IPS-18c (cell line): ENCODE measurements at regions not wholly inside any gene's neighbourhood (a gene's known extent, or its start where the extent isn't known, plus 50 kb on each side); places are given as distances from the start of the nearest gene placed in this dataset.

Source experiments
- H3K4me3 ChIP-seq: 2 replicates; pipeline ENCODE4 v1.7.0; 2013; ENCODE audit warnings: low read depth, mild to moderate bottlenecking, low read length, moderate library complexity; ENCODE audit not compliant: insufficient read depth
- H3K9me3 ChIP-seq: one replicate; pipeline ENCODE4 v1.6.1; 2013; ENCODE audit warnings: mild to moderate bottlenecking, low read length, moderate library complexity; ENCODE audit not compliant: control insufficient read depth, insufficient read depth

DNA sequence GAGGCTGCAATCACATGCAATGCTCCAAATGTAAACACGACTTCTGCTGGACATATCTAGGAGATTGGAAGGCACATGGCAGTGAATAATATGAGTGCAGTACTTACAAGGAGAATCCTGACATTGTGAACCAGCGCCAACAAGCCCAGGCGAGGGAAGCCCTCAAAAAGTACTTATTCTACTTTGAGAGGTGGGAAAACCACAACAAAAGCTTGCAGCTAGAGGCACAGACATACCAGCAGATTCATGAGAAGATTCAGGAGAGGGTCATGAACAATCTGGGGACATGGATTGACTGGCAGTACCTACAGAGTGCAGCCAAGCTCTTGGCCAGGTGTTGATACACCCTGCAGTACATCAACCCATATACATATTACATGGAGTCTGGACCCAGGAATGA is 475.7 kb upstream of the CDH2 start:
- Histone ChIP-seq H3K4me3 (no peak overlapping the region), H3K9me3 (no peaks in the 10 kb centered on the region)

GRCh38 chr18:28651298-28651697 is 474.4 kb upstream of the CDH2 start:
- Histone ChIP-seq H3K4me3 (no peak overlapping the region), H3K9me3 (no peaks in the 10 kb centered on the region)

DNA sequence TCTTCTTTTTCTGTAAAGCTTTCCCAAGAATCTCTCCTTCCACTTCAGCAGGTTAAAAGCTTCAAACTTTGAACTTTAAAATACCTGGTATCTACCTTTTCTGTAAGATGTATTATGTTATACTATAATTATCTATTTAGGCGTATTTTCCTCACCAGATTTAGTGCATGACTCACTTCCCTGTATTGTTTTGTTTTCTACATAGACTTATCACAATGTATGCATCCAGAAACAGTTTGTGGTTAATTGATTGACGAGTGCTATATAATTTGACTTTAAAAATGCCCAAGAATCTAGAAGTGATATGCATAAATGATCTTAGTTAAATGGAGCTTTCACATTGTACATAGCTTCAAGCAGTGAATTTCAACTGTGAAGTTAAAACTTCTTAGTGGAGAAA is 473.9 kb upstream of the CDH2 start:
- no peaks in the 10 kb centered on the region for H3K9me3 ChIP-seq
- no peak overlapping the region for H3K4me3 ChIP-seq

DNA sequence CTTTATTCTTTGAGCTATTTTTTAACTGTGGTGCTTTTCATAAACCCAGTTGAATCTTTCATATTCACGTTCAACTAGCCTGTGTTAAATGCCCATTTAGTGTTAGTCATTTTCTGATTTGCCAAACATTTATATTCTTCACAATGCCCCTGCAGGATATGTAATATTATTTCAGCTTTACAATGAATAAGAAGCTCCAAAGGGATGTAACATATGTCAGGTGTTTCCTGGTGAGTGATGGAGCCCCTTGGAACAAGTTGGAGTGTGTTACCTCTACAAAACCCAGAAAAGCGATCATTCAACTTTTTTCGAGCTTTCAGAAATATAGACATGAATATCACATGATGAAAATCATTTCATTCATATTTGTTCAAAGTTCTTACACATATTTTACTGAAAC is 471.0 kb upstream of the CDH2 start:
- Histone ChIP-seq H3K9me3 (no peaks in the 10 kb centered on the region), H3K4me3 (no peak overlapping the region)

- no peaks in the 10 kb centered on the region for H3K9me3 ChIP-seq
- H3K4me3 ChIP-seq: no peak overlapping the region
These were observed 461.0 kb upstream of the CDH2 start for GRCh38 chr18:28637897-28638296.

DNA sequence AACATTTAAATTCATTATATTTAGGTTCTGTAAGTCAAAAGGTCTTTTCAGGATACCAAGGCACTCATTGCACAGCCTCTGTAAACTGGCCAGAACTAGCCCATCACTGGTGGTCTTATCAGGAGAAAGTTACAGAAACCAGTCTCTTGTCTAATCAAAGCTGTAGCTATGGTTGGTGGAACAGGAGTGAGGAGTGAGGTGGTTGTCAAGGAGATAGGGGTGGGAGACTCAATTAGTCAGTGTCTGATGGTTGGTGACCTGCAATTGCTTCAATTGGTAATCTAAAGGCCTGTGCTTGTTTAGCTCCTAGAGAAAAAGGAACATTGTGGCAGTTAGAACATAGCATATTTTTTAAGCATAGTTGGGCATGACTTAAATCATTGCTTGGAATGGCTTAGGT is 458.6 kb upstream of the CDH2 start:
- no peaks in the 10 kb centered on the region for H3K9me3 ChIP-seq

GRCh38 chr18:28626756-28627155 is 449.8 kb upstream of the CDH2 start:
- Histone ChIP-seq H3K4me3 (no peak overlapping the region), H3K9me3 (no peaks in the 10 kb centered on the region)

More for the DNA sequence above, 458.6 kb upstream of the CDH2 start:
- H3K4me3 ChIP-seq: no peak overlapping the region

- no peaks in the 10 kb centered on the region for H3K9me3 ChIP-seq
These were observed 431.1 kb upstream of the CDH2 start for GRCh38 chr18:28607991-28608390.

GRCh38 chr18:28606686-28607085 is 429.8 kb upstream of the CDH2 start:
- Histone ChIP-seq H3K9me3 (no peaks in the 10 kb centered on the region), H3K4me3 (no peak overlapping the region)

More at GRCh38 chr18:28607991-28608390, 431.1 kb upstream of the CDH2 start:
- H3K4me3 ChIP-seq: no peak overlapping the region

DNA sequence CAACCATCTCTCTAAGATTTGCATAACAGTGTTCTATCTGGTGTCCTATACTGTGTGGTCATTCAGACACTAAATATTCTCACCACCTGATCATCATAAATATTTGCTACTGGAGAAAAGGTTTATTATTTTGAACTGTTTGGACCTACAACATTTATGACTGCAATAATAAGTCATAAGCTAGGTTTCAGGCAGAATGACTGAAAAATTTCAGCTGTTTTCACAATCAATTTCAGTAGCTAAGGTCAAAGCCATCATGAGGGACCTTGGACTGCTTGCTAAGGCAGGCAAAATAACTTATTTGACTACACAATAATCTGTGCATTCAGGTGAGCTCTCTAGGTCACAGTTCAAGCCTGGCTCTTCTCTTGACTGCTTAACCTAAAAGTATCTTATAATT is 425.5 kb upstream of the CDH2 start:
- Histone ChIP-seq H3K4me3 (no peak overlapping the region), H3K9me3 (no peaks in the 10 kb centered on the region)

DNA sequence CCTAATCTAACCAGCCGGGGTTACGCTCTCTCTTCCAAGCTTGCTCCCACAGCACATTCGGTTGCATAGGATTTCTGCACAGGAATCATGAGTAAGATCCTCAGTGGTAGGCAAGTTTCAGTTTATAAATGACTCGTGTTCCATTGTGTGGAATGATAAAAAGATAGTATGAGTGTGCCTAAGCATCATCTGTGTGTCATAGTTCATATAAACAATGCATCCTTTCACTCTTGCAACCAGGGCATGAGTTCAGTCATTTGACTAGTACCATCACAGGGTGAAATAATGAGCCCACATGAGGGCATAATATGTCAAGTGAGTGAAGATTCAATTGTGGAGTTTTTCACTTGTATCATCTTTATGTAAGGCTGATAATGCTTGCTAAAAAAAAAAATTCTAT is 417.1 kb upstream of the CDH2 start:
- H3K9me3 ChIP-seq: no peaks in the 10 kb centered on the region
- no peak overlapping the region for H3K4me3 ChIP-seq

DNA sequence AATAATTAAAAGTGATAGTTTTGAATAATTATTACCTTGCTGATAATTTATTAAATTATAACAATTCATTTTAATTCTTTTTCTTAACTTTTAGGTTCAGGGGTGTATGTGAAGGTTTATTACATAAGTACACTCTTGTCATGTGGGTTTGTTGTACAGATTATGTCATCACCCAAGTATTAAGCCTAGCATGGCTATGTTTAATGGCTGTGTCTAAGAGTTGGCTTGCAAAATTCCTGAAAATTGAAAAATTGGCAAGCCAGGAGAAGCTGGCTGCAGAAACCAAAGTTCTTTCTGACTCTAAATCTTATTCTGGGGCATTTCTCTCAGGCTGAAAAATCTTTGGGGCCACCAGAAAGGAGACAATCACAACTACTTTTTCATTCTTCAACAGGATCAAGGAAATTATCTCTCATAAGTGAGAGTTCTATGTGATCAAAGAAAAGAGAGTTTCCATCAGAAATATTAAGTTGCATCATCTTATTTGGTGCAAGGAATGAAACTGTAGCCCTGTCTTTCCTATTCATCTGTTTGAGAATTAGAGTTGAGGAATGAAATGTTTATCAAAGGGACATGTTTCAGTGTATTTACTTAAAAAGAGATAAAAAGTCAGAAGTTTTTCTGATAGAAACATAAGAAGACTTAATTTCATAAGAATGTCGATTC is 412.1 kb upstream of the CDH2 start:
- Histone ChIP-seq H3K4me3 (no peak overlapping the region), H3K9me3 (no peaks in the 10 kb centered on the region)

- Histone ChIP-seq H3K4me3 (no peak overlapping the region), H3K9me3 (no peaks in the 10 kb centered on the region)
These were observed 407.8 kb upstream of the CDH2 start for GRCh38 chr18:28584731-28585130.

DNA sequence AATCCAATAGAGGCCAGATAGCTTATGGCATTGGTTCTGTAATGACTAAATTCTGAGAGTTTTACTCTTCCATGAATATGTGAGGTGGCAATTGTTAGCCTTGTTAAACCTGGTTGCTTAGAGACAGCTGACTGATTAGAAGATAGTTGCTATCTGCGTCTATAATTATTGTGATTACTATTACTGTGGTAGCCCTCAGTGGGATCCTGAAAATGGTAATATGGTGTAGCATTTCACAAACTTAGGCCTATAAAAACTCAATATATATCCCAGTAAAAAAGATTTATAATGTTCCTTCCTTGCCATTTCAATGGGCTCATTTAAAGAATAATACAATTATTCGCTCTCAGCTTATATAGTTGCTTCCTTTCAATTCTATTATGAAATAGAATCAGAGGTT is 405.8 kb upstream of the CDH2 start:
- Histone ChIP-seq H3K4me3 (no peak overlapping the region), H3K9me3 (no peaks in the 10 kb centered on the region)

DNA sequence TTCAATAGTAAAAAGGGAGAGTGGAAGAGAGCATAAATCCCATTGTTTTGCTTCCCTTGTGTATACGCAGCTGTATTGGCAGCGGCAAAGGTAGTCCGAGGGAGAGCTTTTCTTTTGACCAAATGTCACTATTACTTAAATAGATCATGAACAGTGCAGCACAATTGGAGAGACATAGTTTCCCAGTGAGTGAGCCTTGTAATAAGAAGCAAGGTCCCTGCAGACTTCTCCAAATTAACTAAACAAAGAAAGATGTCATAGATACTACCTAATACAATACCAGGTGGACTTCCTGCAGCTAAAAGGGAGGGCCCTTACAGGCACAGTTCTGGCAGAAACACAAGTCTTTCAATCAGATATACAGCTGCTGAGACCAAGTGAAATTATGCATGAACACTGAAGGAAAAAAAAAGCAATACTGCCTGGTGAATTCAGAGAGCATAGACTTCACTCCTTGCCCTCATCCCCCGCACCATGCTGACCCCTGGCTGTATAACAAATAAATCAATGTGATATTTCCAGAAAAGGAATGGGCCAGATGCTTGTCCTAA is 404.7 kb upstream of the CDH2 start:
- Histone ChIP-seq H3K4me3 (no peak overlapping the region), H3K9me3 (no peaks in the 10 kb centered on the region)

DNA sequence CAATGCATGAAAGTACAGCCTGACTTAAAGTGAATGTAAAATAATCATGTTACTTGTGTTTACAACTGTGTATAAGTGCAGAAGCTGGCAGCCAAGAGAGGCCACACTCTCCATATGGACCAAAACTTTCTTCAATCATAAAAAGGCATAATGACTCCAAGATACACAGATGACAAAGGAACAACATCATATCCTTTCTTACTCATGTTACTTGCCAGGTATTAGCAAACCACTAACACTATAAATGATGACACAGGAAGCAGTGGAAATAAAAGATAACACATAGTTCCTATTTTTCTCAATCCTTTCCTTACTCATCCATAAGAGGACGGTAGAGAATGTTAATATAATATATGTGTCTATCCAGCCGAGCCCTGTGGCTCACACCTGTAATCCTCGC is 400.0 kb upstream of the CDH2 start:
- no peaks in the 10 kb centered on the region for H3K9me3 ChIP-seq
- H3K4me3 ChIP-seq: no peak overlapping the region

DNA sequence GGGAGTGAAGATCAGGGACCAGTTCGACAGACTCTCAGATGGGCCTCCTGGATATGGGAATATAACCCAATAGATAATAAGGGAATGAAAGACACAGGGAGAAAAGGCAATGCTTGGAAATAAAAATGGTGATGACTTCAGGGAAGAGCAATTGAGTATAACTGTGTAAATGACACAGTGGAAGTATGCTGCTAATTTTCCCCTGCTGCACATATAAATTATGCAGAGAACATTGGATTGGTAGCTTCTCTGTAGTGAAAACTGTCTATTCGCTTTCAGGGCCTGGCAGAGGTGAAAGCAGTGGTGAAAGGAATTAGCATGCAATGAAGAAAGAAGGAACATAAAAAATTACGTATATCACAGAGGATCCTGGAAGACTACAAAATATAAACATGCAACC is 398.2 kb upstream of the CDH2 start:
- Histone ChIP-seq H3K9me3 (no peaks in the 10 kb centered on the region), H3K4me3 (no peak overlapping the region)

DNA sequence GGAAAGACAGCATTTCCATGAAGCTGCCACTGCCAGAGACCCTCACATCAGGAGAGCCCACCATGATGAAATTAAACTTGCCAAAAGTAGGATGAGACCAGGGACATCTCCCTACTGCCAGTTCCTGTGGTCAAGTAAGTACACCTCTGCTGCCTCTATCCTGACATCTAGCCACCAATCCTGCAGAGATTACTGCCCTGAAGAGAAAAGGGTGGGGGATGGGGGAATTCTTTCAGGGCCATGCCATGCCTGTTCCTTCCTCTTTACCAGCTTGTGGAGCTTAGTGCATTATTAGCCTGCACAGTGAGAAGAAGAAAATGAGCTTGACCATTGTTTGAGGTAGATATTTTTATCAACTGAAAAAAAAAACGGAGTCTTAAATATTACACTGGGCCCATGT is 397.2 kb upstream of the CDH2 start:
- Histone ChIP-seq H3K4me3 (no peak overlapping the region), H3K9me3 (no peaks in the 10 kb centered on the region)

- Histone ChIP-seq H3K4me3 (no peak overlapping the region), H3K9me3 (no peaks in the 10 kb centered on the region)
These were observed 395.0 kb upstream of the CDH2 start for GRCh38 chr18:28571929-28572328.
